ENCODE measurements at regions not wholly inside any gene's neighbourhood (a gene's known extent, or its start where the extent isn't known, plus 50 kb on each side); places are given as distances from the start of the nearest gene placed in this dataset.

- Histone ChIP-seq H3K9ac (ENCODE audit: low read depth, low read length) (no peak overlapping the region), H3K4ac (ENCODE audit: low read depth, low read length) (no peak overlapping the region), H2AFZ (replicated peaks; ENCODE audit: low read length, poor library complexity) (no peak overlapping the region), H4K91ac (ENCODE audit: insufficient read depth, low read depth, low read length) (no peak overlapping the region), H3K9me3 (ENCODE audit: control insufficient read depth, insufficient read depth, low read length) (peaks cover 5% of the 10 kb centered on the region), H4K5ac (ENCODE audit: low read depth, low read length) (no peak overlapping the region), H3K18ac (ENCODE audit: low read depth, low read length) (no peak overlapping the region), H4K8ac (ENCODE audit: low read depth in 2 of 2, low read length in 2 of 2) (no peak overlapping the region), H3K27ac (ENCODE audit: insufficient read depth, low read length) (no peak overlapping the region), H2BK5ac (ENCODE audit: low read depth, low read length, poor library complexity, severe bottlenecking) (no peak overlapping the region), H3K4me3 (ENCODE audit: insufficient read depth, low read depth, low read length) (no peak overlapping the region), H2BK120ac (ENCODE audit: low read depth, low read length) (no peak overlapping the region), H3K9me1 (ENCODE audit: insufficient read depth, low read length) (no peaks in the 10 kb centered on the region), H3K4me2 (ENCODE audit: low read depth, low read length) (no peak overlapping the region), H3K79me1 (ENCODE audit: low read depth in 1 of 2, low read length in 2 of 2) (no peaks in the 10 kb centered on the region), H2AK9ac (replicated peaks; ENCODE audit: low read depth, low read length, poor library complexity) (no peak overlapping the region), H3K23ac (ENCODE audit: low read depth, low read length) (no peak overlapping the region), H3K27me3 (ENCODE audit: control insufficient read depth, insufficient read depth, low read length) (no peaks in the 10 kb centered on the region), H3K14ac (replicated peaks; ENCODE audit: low read depth, low read length) (no peak overlapping the region), H2BK20ac (ENCODE audit: low read depth, low read length) (no peak overlapping the region), H3K4me1 (ENCODE audit: control insufficient read depth, insufficient read depth, low read length) (no peaks in the 10 kb centered on the region), H2BK15ac (ENCODE audit: low read depth, low read length) (no peak overlapping the region), H3K56ac (ENCODE audit: extremely low read depth, insufficient read depth, low read length) (no peak overlapping the region), H2AK5ac (ENCODE audit: low read depth, low read length) (no peak overlapping the region), H3K36me3 (ENCODE audit: control insufficient read depth, insufficient read depth, low read length) (no peaks in the 10 kb centered on the region), H4K20me1 (ENCODE audit: insufficient read depth, low read length) (no peaks in the 10 kb centered on the region)
- CTCF ChIA-PET = no interaction called here
- no peak for TF ChIP-seq USF2 (IDR thresholded peaks at IDR 0.05; ENCODE audit: low read depth, low read length)
- TF ChIP-seq ELK1 (IDR thresholded peaks at IDR 0.05; ENCODE audit: borderline replicate concordance, low read depth, low read length) = no peak
- WGBS, 2 experiments (ENCODE audit: extremely low coverage in 2 of 2, insufficient read length in 1 of 2) = no CpG with 5 or more reads among the region's 3 CpGs
- BruUV-seq (replicated peaks) = no TSS peak
- ATAC-seq (ENCODE audit: low read depth) = no peak
- in situ Hi-C loops (cut with MboI; ENCODE audit: low sequenced_read_pairs) = no loop called here
- dilution Hi-C loops (cut with HindIII; ENCODE audit: low sequenced_read_pairs, unreplicated experiment) = no loop called here
- no peak for DNase-seq
- intact Hi-C loops (cut with micrococcal nuclease) = no loop called here
- POLR2A ChIA-PET (ENCODE audit: unreplicated experiment) = no interaction called here
These were observed 529.3 kb upstream of the TYRP1 start for GRCh38 chr9:12163723-12164458.

Data from IMR-90 (cell line).